AG08396 (cell line): ENCODE measurements at regions not wholly inside any gene's neighbourhood (a gene's known extent, or its start where the extent isn't known, plus 50 kb on each side); places are given as distances from the start of the nearest gene placed in this dataset.

Source experiments
- DNase-seq: peaks from one replicate; pipeline ENCODE4 v3.0.0; 2012; ENCODE audit warnings: low spot score, mixed read lengths

DNA sequence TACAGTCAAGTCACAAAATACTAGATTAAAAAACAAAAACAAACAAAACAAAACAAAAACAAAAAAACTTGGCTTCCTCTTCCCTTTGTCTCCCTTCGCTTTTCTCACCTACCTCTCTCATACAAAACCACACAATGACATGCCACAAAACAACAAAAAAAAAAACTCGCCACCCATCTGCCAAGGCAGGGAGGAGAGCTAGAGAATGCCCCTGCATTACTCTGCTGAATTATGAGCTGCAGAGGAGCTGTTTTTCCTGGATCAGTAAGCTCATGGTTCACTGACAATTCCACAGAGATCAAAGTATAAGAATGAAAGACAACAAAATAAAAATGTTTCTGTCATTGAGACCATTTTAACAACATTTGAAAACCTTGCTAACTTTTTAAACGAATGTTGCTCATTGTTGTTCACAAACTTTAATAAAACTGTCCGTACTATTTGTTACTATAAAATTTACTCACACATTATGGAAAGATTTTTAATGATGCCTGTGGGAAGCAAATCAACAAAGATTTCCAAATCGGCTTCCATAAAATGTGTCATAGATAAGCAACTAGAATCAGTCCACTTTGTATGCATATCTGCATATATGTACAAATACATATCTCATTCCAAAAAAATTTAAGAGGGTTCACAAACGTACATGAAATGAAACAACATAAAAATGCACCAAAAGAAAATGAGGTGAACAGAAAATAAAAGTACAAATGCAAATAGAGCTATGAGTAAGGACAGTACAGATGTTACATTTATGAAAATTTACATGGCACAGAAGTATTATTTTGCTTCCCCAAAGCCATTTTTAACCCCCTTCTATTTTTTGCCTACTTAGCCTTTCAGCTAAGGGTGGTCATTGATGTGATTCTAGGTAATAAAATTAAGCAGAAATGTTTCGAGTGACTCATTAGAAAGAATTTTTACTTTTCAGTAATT, 252.4 kb upstream of the FAT4 start:
- no peak for DNase-seq

DNA sequence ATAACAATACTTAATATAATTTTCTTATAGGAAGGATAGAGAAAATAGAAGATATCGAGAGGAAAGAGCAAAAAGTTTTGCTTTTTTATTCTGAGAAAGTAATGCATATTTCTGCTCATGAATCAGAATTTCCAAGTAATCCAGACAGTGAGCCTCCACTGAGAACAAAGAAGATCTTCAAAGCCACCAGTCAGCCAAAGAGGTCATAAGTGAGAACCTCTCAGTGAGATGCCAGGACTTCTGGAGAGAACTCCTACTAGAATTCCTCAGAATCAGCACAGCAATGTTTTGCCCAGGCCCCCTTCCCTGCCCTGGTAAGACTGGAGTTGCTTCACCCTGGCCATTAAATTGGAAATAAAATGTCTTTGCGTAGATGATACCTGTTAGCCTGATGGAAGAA, 254.4 kb upstream of the FAT4 start:
- DNase-seq, result no peak

DNA sequence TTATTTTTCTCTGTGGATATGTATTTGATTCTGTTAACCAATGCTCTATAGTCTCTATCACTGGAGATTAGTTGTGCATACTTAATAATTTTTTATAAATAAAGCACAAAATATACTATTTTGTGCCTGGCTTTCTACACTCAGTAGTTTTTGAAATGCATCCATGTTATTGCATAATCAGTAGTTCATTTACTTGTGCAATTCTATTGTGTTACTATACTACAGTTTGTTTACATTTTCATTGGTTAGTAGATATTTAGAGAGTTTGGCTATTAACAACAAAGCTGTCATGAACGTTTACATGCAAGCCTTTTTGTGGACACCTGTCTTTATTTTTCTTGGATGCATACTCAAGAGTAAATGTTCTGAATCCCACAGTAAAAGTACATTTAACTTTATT, 265.0 kb upstream of the FAT4 start:
- DNase-seq, result no peak

DNA sequence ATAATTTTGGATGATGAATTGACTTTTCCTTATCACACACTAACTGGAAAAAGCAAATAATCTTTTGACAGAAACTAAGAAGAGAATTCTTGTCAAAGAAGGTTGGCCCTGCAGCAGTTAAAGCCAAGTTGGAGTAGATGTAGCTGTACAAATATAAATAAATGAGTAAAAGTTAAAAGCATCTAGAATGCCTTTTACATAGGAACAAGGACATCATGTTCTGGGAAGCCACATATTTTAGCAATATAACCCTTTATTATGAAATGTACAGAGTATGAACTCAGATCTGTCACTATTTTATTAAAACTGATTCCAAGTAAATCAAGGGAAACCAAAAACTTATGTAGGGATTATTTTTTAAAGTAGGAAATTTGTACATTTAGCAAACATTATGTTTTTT, 269.4 kb upstream of the FAT4 start:
- DNase-seq, result no peak

DNA sequence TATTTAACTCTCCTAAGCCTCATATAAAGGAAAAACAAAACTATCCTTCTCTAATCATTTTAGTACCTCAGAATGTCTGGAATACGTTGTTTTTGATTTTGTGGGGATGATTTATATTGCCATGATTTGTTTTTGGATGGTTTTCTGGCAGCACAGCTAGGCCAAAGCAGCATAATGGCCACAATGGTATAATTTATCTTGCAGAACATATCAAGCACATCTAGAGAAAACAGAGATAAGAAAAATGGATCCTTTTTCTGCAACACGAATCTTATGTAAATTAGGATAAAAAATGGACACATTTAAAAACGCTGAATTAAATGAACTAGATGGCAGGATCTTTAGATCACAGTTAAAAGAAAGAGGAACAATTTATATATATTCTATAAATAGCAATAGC, 269.9 kb upstream of the FAT4 start:
- DNase-seq, result no peak

DNA sequence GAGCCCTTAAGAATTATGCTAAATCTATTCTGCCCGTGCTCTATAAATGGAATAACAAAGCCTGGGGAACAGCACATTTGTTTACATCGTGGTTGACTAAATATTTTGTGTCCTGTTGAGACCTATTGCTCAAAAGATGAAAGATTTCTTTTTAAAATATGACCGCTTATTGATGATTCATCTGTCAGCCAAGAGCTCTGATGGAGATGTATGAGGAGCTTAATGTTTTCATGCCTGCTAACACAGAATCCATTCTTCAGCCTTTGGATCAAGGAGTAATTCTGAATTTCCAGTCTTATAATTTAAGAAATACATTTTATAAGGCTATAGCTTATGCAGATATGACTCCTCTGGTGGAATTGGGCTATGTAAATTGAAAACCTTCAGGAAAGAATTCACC, 271.3 kb upstream of the FAT4 start:
- no peak for DNase-seq

DNA sequence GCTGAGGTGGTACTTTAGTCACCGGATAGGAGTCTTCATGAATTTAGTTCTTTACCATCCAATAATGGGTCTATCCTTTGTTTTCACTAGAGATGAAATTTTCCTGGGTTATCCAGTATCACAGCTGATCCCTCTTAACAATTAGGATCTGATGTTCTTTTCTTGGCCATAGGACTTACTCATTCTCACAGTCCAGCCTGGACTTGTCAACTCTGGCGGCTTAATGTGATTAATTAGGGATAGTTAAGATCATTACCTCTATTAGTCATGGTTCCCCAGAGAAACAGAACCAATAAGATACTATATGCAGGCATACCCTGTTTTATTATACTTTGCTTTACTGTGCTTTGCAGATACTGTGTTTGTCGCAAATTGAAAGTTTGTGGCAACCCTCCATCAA, 272.7 kb upstream of the FAT4 start:
- no peak for DNase-seq

DNA sequence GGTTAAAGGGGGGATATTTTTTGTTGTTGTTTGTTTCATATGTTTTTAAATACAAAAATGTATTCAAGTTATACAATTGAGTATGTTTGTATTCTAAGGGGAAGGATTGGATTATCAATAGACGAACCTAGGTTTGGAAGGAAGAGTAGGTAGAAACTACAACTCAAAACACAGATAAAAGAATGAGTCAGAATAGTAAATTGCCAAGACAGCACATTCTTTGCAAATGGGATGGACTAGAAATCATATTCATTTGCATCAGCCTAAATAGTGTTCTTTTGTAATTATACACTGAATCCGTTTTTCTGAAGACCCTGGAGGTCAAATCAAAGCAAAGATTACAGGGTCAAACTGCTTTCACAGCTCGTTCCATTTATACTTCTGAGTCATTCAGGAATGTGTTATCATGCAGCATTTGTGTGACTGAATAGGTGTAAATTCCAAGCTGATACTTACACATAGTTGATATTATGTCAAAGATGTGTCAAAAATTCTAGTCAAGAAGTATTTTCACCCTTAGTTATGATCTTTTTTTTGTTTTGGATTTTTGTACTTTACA, 273.3 kb upstream of the FAT4 start:
- DNase-seq, result no peak

DNA sequence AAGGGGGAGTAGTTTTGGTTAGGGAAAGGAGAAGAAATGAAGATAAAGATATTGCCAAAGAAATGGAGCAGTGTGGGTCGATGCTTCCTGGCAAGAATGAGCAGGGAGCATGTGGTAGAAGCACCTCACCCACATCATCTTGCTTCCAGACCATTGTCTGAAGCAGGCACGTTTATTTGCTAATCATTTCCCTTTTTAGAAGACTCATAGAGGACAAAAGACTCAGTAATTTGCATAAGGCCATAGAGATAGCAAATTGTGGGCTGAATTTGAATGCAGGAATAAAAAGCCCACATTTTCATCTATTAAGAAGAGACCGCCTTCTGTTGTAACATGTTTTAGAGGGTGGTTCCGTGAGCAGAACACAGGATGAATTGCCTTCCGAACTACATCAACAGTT, 275.2 kb upstream of the FAT4 start:
- DNase-seq, result no peak

DNA sequence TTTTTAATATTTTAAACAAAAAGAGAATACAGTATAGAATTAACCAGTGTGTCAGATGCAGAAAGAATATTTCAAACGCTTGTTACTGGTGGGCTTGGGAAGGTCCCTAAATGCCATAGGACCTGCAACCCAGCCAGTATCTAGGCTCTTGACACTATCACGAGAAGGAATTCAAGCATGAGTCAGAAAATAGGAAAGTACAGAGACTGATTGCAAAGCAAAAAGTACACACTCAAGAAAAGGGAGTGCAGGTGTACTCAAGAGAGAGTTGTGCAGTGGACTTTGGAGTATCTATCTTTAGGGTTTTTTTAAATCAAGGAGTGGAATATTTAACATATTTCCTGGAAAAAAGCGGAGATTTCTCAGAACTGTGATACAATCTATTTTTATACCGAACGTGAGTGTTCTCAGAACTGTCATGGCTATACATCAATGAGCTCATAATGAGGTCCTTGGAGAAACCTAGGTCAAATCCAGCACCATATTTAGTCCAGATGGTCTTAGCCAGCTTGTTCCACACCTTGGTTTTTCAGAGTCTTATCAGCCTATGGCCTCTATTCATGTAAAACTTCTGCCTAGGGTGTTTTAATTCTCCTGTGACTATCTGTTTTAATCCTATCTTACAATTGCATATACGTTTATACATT, 291.8 kb upstream of the FAT4 start:
- DNase-seq, result no peak

DNA sequence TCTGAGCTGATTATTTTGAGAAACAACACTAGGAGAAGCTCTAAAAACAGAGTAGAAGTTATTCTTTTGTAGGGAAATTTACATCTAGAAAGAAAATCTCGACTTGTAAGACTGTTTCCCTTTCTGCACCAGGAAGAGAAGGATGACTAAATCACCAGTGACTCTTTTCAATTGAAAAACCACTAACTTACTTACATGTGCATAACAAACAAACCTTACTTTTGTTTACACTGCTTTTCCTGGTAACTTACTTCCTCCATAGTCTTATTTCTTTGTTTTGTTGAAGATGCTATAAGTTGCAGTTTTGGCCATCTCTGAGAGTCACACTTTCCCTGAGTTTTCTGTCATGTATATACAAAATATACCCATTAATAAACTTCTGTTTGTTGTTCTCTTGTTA, 293.6 kb upstream of the FAT4 start:
- DNase-seq, result no peak

DNA sequence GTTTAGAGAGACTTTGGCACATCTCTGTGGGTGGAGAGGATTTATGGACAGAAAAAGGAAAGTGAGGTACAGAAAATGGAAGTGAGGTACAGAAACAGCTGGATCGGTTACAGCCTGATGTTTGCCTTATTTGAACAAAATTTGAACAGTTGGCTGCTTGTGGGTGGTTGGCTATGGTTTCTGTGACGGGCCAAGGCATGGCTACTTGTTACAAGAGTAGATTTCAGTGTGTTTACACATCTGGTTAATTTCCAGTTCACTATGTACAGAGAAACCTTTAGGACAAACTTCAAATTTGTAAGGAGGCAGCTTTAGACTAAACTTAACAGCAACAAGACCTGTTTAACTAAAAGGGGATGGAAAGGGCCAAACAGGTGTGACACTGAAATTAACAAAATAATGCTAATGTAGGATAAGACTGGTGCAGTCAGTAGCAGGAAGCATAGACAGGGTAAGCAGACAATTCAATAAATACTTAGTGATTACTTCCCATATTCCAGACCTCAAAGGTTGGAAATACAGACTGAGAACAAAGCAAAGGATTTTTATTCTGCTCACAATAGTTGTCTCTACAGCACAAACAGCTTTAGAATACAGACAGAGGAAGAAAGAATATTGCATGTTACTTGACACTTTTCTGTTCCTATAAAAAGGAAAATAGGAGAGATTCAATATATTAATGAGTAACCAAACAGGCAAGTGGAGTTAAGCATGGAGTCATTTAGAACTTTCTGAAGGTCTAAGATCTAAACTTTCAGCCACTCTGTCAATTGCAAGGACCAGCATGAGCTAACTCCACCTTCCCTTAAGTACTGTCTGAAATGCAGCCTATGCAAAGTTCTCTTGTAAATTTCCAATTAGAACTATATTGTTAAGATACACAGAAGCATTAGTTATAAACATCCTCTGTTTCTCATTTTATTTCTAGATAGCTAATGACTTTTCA, 294.4 kb upstream of the FAT4 start:
- no peak for DNase-seq

DNA sequence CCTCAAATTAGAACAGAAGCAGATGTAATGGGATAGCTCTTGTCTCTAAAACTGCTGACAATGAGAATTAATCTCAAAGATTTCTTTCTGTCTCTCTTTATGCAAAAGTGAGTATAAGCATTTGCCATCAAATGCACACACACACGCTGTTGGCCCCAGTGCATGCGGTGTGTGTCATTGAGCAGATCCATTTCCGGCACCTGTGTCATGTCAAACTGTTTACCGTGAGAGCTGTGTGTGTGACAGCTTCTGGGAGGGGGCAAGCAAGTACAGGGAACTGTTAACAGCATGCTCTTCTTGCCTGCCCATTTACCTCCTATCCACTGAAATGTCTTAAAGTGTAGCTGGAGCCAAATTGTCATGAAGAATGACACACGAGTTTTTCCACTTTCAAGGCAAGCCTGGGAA, 297.9 kb upstream of the FAT4 start:
- DNase-seq, result no peak

DNA sequence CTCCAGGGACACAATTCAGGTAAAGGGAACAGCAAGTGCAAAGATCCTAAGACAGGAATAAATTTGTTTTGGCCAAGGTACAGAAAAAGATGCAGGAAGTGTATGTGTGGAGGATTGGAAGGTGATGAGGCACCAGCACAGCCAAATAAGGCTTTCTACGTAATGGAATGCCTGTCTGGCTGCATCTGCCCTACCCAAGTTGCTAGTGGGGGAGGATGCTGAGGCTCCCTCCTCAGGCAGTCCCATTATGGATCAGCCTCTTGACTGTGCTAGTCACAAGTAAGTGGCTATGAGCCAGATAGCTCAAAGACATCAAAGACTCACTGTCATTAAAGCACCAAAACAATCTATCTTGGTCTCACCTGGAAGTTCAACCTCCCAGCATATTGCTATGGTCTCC, 300.9 kb upstream of the FAT4 start:
- no peak for DNase-seq

DNA sequence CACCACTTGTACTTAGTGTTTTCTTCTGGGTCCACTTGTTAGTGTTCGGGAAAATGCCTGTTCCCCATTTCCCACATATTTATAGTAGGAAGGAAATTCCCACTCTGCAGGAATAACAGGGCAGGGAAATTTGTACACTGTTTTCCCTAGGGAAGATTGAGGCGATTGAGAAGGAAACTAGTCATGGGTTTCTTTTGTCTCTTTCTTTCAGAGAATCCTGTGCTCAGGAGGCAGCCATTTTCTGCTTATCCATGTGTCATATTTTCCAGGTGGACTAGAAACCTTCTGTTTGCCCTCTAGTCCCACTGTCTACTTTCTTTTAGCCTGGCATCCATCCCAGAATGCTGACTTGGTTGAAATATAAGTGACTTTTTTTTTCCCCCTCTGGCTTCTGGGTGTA, 299.1 kb upstream of the ANKRD50 start:
- DNase-seq, result no peak

DNA sequence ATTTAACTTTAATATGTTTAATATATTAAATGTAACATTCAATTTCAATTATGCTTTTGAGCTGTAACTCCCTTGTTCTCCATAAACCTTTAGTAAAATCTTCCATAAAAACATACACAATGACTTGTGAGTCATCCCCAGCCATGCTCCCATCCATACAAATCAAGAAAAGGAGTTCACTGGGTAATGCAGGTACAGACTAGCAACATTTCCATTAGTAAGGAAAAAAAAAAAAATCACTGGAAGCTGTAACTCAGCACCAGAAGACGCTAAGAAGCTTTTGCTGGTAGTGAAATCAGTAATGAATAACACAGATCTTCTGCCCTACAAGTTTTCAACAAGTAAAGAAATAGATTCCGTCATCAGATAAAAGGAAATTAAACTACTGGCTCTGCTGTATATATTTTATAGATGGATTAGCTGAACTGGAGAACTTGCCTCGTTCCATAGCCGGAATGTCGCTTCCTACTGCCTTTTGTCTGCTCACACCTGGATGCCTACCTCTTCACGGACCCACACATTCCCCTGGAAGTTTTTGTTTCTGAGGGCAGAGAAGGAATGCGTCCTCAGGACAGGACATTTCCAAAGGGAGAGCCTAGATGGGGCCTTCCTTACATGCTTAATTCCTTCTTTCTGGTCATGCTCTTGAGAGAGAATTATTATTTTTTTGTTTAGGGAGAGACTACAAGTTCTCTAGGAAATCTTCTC, 298.4 kb upstream of the ANKRD50 start:
- DNase-seq, result no peak

DNA sequence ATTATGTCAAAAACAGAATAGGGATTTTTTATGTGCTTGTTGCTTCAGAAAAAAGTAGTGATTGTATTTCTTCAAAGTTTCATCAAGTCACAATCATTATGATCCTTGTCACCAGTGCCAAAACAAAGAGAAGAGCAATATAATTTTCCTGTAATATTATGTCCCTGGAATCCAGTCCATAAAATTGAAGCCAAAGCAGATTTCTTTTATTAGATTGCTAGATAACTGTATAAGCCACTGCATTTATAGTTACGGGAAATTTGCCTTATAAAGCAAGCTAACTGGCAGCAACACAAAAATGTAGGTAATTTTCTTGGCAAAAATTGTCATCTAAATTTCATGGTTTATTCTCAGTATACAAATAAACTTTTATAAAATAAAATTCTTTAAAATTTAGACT, 296.1 kb upstream of the ANKRD50 start:
- DNase-seq, result no peak

DNA sequence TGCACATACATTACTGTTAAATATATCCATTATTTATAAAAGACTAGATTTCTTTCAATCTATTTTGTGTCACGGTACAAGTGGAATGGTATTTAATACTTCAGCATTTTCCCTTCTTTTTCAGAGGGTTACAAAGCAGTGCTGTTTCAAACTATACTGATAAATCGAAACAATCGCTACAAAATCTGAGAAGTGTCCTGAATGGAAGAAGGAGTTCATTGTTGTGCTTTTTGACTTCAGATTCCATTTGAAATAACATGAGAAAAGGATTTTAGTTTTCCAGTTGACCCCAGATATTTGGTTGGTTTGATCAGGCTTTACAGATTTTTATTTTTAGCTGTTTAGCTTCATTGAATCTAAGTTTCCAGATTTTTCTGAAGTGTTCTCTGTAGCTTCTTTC, 292.1 kb upstream of the ANKRD50 start:
- no peak for DNase-seq

DNA sequence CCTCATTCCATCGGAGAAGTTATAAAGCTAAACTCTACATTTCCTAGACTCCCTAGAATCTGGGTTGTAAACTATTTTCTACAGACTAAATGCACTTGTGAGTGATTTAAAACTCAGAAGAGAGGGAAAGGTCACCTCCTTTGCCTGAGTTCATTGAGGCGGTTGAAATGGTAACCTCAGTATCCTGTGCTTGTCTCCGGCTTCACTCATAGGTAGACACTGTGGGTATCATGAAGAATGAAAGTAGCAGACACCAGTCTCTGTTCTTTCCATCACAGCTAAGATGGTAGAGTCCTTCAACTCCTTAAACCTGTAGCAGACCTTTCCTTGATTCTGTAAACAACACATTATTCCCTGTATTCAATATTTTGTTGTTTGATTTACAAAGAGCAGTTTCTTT, 291.3 kb upstream of the ANKRD50 start:
- no peak for DNase-seq

DNA sequence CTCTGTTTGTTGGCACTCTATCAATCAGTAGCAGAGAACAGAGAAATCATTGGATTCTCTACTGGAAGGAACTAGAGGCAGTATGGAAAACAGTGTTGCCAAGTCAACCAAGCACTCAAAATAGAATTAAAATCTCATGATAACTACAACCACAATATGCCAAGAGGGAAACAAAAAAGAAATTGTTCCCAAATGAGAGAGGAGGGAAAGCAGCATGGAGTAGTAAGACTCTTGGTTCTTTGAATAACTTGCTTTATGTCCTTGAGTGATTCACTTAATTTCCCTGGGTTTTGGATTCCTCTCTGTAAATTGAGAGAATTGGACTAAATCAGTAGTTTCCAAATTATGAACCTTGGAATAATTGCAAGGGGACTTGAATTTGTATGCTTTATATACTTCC, 285.5 kb upstream of the ANKRD50 start:
- no peak for DNase-seq

DNA sequence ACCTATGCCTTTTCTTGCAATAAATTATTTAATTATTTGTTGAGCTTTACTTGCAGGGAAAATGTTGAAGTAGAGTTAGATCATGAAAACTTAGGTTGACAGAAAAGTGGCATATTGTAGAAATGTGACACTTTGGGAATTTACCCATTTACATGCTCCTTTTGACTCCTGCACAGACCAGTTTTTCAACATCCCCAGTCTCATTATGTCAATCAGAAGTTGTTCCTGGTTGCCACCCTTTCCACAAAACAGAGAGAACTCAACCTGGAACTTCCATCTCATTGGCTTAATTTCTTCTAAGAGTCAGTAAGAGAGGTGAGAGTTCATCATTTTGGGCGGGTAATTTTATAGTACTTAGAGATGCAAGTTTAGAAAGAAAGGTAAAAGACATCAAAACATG, 284.6 kb upstream of the ANKRD50 start:
- no peak for DNase-seq

DNA sequence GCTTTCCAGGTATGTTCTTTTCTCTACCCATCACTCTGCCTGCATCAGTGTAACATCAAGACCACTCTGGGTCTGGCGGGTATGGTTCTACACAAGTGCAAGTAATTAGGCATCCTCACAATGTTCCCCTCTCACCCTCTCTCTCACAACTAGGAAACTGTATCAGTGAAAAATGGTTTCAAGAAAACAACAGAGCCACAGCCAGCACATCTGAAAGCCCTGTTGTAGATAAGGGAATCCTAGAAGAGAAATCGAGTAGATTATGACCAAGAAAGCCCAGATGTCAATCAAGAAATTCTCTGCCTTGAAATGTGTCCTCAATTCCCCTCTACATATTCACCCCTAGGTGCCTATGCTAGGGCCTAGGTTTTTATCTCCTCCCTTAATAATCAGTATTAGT, 281.3 kb upstream of the ANKRD50 start:
- no peak for DNase-seq
